ENCODE measurements at regions not wholly inside any gene's neighbourhood (a gene's known extent, or its start where the extent isn't known, plus 50 kb on each side); places are given as distances from the start of the nearest gene placed in this dataset.

DNA sequence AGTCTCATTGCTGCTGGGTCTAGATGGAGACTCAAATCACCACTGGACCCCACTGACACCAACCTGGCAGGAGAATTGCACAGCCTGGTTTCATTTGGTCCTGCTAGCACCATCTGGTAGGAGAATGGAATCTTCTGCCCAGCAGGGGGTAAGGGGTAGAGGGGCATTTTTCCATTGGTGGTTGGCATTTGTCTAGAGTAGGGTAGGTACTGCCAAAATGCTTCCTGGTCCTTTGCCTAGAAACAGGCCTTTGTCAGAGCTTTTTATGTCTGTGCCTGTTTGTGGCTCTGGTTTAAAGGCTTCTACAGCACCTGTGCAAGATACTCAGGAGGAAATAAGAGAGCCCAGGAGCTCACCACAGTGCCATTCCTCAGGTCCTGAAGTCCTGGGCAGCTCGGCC is 121.3 kb downstream of the KCTD12 start:
- Histone ChIP-seq H4K20me1 (replicated peaks; ENCODE audit: control insufficient read depth, extremely low read depth, insufficient read depth, low read length) (no peaks in the 10 kb centered on the region), H3K9me3 (replicated peaks; ENCODE audit: control insufficient read depth, insufficient read depth, low read length) (no peaks in the 10 kb centered on the region), H3K9me1 (replicated peaks; ENCODE audit: control insufficient read depth, extremely low read depth, insufficient read depth, low read length) (no peaks in the 10 kb centered on the region), H3K9ac (replicated peaks; ENCODE audit: extremely low read depth, insufficient read depth, low read length) (no peak overlapping the region), H3K79me2 (ENCODE audit: control insufficient read depth, insufficient read depth, low read length) (no peaks in the 10 kb centered on the region), H3K4me3 (replicated peaks in 1 of 3; ENCODE audit: insufficient read depth in 1 of 3, low read depth in 1 of 3, low read length in 3 of 3) (no peak overlapping the region), H3K4me1 (ENCODE audit: control insufficient read depth, extremely low read depth, insufficient read depth, low read length) (peaks cover 24% of the 10 kb centered on the region), H3K4me2 (ENCODE audit: insufficient read depth, low read length) (no peak overlapping the region), H3K36me3 (ENCODE audit: control insufficient read depth in 2 of 2, extremely low read depth in 1 of 2, insufficient read depth in 2 of 2, low read length in 2 of 2) (no peaks in the 10 kb centered on the region), H2AFZ (ENCODE audit: low read depth, low read length) (peak overlapping the region; percentile 2), H3K27me3 (ENCODE audit: control insufficient read depth in 2 of 2, insufficient read depth in 2 of 2, low read length in 2 of 2) (no peaks in the 10 kb centered on the region), H3K27ac (ENCODE audit: insufficient read depth, low read depth, low read length) (peak overlapping the region; percentile 37)
- TF ChIP-seq FOS (IDR thresholded peaks at IDR 0.05; ENCODE audit: borderline replicate concordance, insufficient read depth, low read length) (no peak), POLR2A (IDR thresholded peaks at IDR 0.05; ENCODE audit: low read depth, low read length) (no peak), EZH2 (IDR thresholded peaks at IDR 0.05; ENCODE audit: borderline replicate concordance, low read depth, low read length, severe bottlenecking) (no peak), MYC (IDR thresholded peaks at IDR 0.05; ENCODE audit: low read depth, low read length) (no peak), POLR2AphosphoS5 (IDR thresholded peaks at IDR 0.05; ENCODE audit: insufficient read depth, low read depth, low read length) (no peak), JUN (IDR thresholded peaks at IDR 0.05; ENCODE audit: borderline replicate concordance, insufficient read depth, insufficient read length, low read depth) (no peak), GATA2 (IDR thresholded peaks at IDR 0.05; ENCODE audit: insufficient read depth, insufficient read length, low read depth, low read length) (no peak), MAX (IDR thresholded peaks at IDR 0.05; ENCODE audit: insufficient read depth, insufficient read length) (no peak)
- TF ChIP-seq, protein P1, sequence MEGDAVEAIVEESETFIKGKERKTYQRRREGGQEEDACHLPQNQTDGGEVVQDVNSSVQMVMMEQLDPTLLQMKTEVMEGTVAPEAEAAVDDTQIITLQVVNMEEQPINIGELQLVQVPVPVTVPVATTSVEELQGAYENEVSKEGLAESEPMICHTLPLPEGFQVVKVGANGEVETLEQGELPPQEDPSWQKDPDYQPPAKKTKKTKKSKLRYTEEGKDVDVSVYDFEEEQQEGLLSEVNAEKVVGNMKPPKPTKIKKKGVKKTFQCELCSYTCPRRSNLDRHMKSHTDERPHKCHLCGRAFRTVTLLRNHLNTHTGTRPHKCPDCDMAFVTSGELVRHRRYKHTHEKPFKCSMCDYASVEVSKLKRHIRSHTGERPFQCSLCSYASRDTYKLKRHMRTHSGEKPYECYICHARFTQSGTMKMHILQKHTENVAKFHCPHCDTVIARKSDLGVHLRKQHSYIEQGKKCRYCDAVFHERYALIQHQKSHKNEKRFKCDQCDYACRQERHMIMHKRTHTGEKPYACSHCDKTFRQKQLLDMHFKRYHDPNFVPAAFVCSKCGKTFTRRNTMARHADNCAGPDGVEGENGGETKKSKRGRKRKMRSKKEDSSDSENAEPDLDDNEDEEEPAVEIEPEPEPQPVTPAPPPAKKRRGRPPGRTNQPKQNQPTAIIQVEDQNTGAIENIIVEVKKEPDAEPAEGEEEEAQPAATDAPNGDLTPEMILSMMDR (IDR thresholded peaks at IDR 0.05; ENCODE audit: extremely low read depth in 1 of 2, insufficient read depth in 1 of 2, low read depth in 1 of 2, low read length in 2 of 2) = no peak
- TSS peak; percentile 42 for BruUV-seq (replicated peaks)
- FAIRE-seq (no peak), DNase-seq (ENCODE audit: low read depth, low spot score) (no peak)
- ChIA-PET POLR2A (no interaction called here), CTCF (interaction anchor here (1.3 kb wide), 1 partner anchor 119 kb away, joined by 3 read pairs; no protein-coding TSS in a partner anchor)
- intact Hi-C loops (cut with micrococcal nuclease) = loop anchor here (1.0 kb wide), 1 partner anchor 42 kb away; no protein-coding TSS in a partner anchor
- dilution Hi-C loops (cut with MboI; ENCODE audit: extremely low pct_ligation_motif_present, low sequenced_read_pairs) = no loop called here

Data from endothelial cell of umbilical vein (primary cell).